Caco-2 (cell line): ENCODE measurements at regions not wholly inside any gene's neighbourhood (a gene's known extent, or its start where the extent isn't known, plus 50 kb on each side); places are given as distances from the start of the nearest gene placed in this dataset.

Source experiments
- BruUV-seq: library from RNA; stranded (reverse); fragments of 400-500 nt; replicated peaks from 2 replicates; lab custom pipeline; 2021; lab: Mats Ljungman, UMichigan
- CTCF ChIA-PET: fragments of 300-600 bp; sonication (Branson Sonifier 250); formaldehyde crosslinking; loops from one replicate; lab custom pipeline; 2022; ENCODE audit warnings: antibody characterized with exemption; lab: Charles Lee
- POLR2A ChIA-PET: fragments of 300-600 bp; sonication (Branson Sonifier 250); formaldehyde crosslinking; loops from one replicate; lab custom pipeline; 2022; ENCODE audit warnings: antibody characterized with exemption; lab: Charles Lee
- DNase-seq, 2 experiments: peaks; one replicate each; pipeline versions ENCODE4 v3.0.0 to v3.0.0-alpha.2; 2020 to 2022
- H3K27me3 ChIP-seq: replicated peaks from 2 replicates; pipeline ENCODE4 v1.6.0; 2011; ENCODE audit warnings: low read length; ENCODE audit not compliant: control insufficient read depth, insufficient read depth
- H3K36me3 ChIP-seq: 2 replicates; pipeline ENCODE4 v1.5.1; 2011; ENCODE audit warnings: low read length; ENCODE audit not compliant: control insufficient read depth, insufficient read depth
- H3K4me1 ChIP-seq: fragments of 250-450 bp; sonication (Bioruptor Pico); 2 replicates; pipeline ENCODE4 v1.5.1; 2020; ENCODE audit warnings: mild to moderate bottlenecking
- H3K4me3 ChIP-seq: 2 replicates; pipeline ENCODE4 v1.5.1; 2011; ENCODE audit warnings: low read depth, mild to moderate bottlenecking, control low read depth, low read length
- H3K9me3 ChIP-seq: fragments of 250-450 bp; sonication (Bioruptor Pico); 2 replicates; pipeline ENCODE4 v1.5.1; 2020; ENCODE audit warnings: mild to moderate bottlenecking, moderate library complexity
- H3K27ac Mint-ChIP-seq: one replicate; pipeline ENCODE4 v1.8.0; 2022; ENCODE audit warnings: mixed read lengths; ENCODE audit not compliant: unreplicated experiment
- H3K27me3 Mint-ChIP-seq: one replicate; pipeline ENCODE4 v1.8.0; 2022; ENCODE audit warnings: mixed read lengths; ENCODE audit not compliant: insufficient read depth, unreplicated experiment
- H3K36me3 Mint-ChIP-seq: one replicate; pipeline ENCODE4 v1.8.0; 2022; ENCODE audit warnings: mild to moderate bottlenecking, mixed read lengths; ENCODE audit not compliant: insufficient read depth, unreplicated experiment
- H3K4me1 Mint-ChIP-seq: one replicate; pipeline ENCODE4 v1.8.0; 2022; ENCODE audit warnings: low read depth, mixed read lengths; ENCODE audit not compliant: unreplicated experiment
- H3K4me3 Mint-ChIP-seq: one replicate; pipeline ENCODE4 v1.8.0; 2022; ENCODE audit warnings: mild to moderate bottlenecking, moderate library complexity, mixed read lengths; ENCODE audit not compliant: unreplicated experiment
- H3K9me3 Mint-ChIP-seq: one replicate; pipeline ENCODE4 v1.8.0; 2022; ENCODE audit warnings: mixed read lengths; ENCODE audit not compliant: unreplicated experiment
- CTCF ChIP-seq, 2 experiments: fragments of 200-600 bp in 1 of 2; IDR thresholded peaks; 1 replicate in 1 of 2; 2 replicates in 1 of 2; pipeline versions ENCODE4 v1.5.1 to v1.8.0; 2011 to 2022; ENCODE audit warnings: antibody characterized with exemption in 1 of 2, control low read depth in 1 of 2, inconsistent platforms in 1 of 2, low read depth in 1 of 2, low read length in 1 of 2, mild to moderate bottlenecking in 1 of 2, moderate library complexity in 1 of 2; ENCODE audit not compliant: insufficient read depth in 1 of 2, severe bottlenecking in 1 of 2, unreplicated experiment in 1 of 2
- intact Hi-C: fragments of 100-400 bp; cut with micrococcal nuclease; formaldehyde crosslinking; loops from one replicate; pipeline ENCODE4 v1.10.0; 2022; ENCODE audit not compliant: unreplicated experiment

DNA sequence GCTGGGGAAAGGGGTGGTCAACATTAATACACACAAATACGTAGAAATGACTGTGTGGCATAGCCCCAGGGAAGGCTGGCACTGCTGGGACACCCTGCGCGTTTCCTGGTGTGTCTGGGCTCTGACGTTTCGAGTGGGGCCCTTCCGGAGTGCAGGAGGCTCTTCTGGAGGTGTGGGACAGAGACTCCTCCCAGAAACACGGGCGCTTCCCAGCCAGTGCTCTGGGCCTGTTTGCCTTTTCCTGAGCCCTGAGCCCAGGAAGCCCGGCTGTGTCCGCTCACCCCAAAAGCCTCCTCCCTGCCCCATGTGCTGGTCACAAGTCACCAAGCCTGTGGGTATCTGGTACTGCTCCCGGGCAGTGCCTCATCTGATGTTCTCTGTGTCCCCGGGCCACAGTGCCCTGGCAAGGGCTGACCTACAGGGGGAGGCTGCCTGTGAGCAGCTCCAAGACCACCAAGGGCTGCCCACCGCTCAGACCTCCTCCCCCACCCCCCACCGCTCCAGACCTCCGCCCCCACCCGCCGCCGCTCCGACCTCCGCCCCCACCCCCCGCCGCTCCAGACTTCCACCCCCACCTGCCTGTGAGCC is 1133.3 kb downstream of the BRD1 start:
- Mint-ChIP-seq H3K27ac (no peak overlapping the region), H3K27me3 (no peaks in the 10 kb centered on the region), H3K36me3 (no peaks in the 10 kb centered on the region), H3K9me3 (no peaks in the 10 kb centered on the region), H3K4me3 (no peak overlapping the region), H3K4me1 (no peaks in the 10 kb centered on the region)
- ChIA-PET CTCF (no interaction called here), POLR2A (no interaction called here)
- no peaks in the 10 kb centered on the region for H3K9me3 ChIP-seq
- intact Hi-C loops, result no loop called here
- H3K36me3 ChIP-seq, result no peaks in the 10 kb centered on the region
- no peaks in the 10 kb centered on the region for H3K27me3 ChIP-seq
- H3K4me1 ChIP-seq, result no peaks in the 10 kb centered on the region
- no TSS peak for BruUV-seq
- no peak for DNase-seq
- H3K4me3 ChIP-seq, result no peak overlapping the region
- no peak for TF ChIP-seq CTCF (IDR thresholded peaks at IDR 0.05; ENCODE audit: insufficient read depth in 1 of 2, low read depth in 1 of 2, low read length in 1 of 2, severe bottlenecking in 1 of 2, unreplicated experiment in 1 of 2)

DNA sequence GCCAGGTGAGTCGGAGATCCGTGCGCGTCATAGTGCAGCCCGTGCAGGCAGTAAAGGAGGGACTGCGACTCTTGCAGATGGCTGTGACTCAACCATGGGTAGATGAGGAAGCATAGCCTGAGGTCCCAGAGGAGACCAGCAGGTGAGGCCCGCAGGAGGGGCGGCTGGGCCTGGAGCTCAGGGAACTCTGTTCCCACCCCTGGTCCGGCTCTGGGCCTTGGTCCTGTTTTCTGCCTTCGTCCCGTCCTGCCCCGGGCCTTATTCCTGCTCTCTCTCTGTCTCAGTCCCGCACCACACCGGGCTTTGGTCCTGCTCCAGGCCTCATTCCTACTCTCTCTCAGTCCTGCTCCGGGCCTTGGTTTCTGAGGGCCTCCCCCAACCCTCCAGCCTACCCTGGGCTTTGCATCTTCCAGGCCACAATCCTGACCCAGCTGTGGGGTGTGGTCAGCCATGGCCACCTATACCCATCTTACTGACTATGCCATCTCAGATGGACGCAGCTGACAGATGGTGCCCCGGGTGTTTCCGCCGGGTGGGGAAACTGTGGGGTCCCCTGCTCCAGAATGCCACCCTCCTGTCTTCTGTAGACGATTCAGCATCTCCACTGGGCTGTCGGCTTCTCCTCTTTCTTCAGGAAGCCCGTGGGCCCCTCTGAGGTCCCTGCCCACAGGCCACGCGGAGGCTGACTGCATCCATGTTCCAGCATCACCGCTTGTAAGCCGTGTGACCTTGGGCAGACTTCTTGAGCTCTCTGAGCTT is 1134.1 kb downstream of the BRD1 start:
- H3K4me1 Mint-ChIP-seq, result no peaks in the 10 kb centered on the region
- ChIA-PET POLR2A (no interaction called here), CTCF (no interaction called here)
- Histone ChIP-seq H3K9me3 (no peaks in the 10 kb centered on the region), H3K36me3 (no peaks in the 10 kb centered on the region), H3K27me3 (no peaks in the 10 kb centered on the region), H3K4me1 (no peaks in the 10 kb centered on the region), H3K4me3 (no peak overlapping the region)
- TF ChIP-seq CTCF (IDR thresholded peaks at IDR 0.05; ENCODE audit: insufficient read depth in 1 of 2, low read depth in 1 of 2, low read length in 1 of 2, severe bottlenecking in 1 of 2, unreplicated experiment in 1 of 2), result no peak
- DNase-seq, result no peak
- no peaks in the 10 kb centered on the region for H3K9me3 Mint-ChIP-seq
- BruUV-seq, result no TSS peak
- intact Hi-C loops, result no loop called here
- H3K27me3 Mint-ChIP-seq, result no peaks in the 10 kb centered on the region
- H3K36me3 Mint-ChIP-seq, result no peaks in the 10 kb centered on the region
- no peak overlapping the region for H3K27ac Mint-ChIP-seq
- no peak overlapping the region for H3K4me3 Mint-ChIP-seq

GRCh38 chr22:48692734-48693376 is 1134.8 kb downstream of the BRD1 start:
- BruUV-seq, result no TSS peak
- H3K4me1 ChIP-seq, result no peaks in the 10 kb centered on the region

More at GRCh38 chr22:48692734-48693376, 1134.8 kb downstream of the BRD1 start:
- no peaks in the 10 kb centered on the region for H3K27me3 Mint-ChIP-seq
- ChIA-PET CTCF (no interaction called here), POLR2A (no interaction called here)
- peaks cover 3% of the 10 kb centered on the region for H3K9me3 Mint-ChIP-seq
- no peak for DNase-seq
- Histone ChIP-seq H3K4me3 (no peak overlapping the region), H3K36me3 (no peaks in the 10 kb centered on the region), H3K9me3 (no peaks in the 10 kb centered on the region), H3K27me3 (no peaks in the 10 kb centered on the region)
- no peak overlapping the region for H3K27ac Mint-ChIP-seq
- intact Hi-C loops, result no loop called here
- TF ChIP-seq CTCF (IDR thresholded peaks at IDR 0.05; ENCODE audit: insufficient read depth in 1 of 2, low read depth in 1 of 2, low read length in 1 of 2, severe bottlenecking in 1 of 2, unreplicated experiment in 1 of 2), result no peak
- no peaks in the 10 kb centered on the region for H3K36me3 Mint-ChIP-seq
- H3K4me3 Mint-ChIP-seq, result no peak overlapping the region
- no peaks in the 10 kb centered on the region for H3K4me1 Mint-ChIP-seq
